ENCODE measurements at regions not wholly inside any gene's neighbourhood (a gene's known extent, or its start where the extent isn't known, plus 50 kb on each side); places are given as distances from the start of the nearest gene placed in this dataset.

DNA sequence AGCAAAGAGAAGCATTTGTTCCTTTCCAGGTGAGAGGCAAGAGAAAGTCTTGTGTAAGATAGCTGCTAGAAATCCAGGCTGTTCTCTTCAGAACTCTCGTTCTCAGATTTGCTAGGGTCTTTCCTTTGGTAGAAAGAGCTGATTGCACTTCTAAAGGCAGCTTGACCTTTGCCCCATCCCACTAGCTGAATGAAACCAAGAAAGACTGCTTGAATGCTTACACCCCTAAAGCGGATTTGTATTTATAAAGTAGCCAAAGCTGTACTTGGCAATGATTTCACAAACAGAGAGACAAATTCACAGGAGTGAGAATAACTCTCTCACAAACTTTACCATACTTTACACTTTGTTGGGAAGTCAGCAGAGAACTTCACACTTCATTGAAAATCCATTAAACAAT, 424.1 kb downstream of the TTLL7 start:
- TF ChIP-seq EZH2 (IDR thresholded peaks at IDR 0.05) = no peak
- no peak for TF ChIP-seq POLR2AphosphoS5 (IDR thresholded peaks at IDR 0.05; ENCODE audit: borderline replicate concordance, low read depth, low read length)

Data from SK-N-MC (cell line).